Kidney (tissue), 13 donors: ENCODE measurements at regions not wholly inside any gene's neighbourhood (a gene's known extent, or its start where the extent isn't known, plus 50 kb on each side); places are given as distances from the start of the nearest gene placed in this dataset.

Experiments
- DNase-seq, 5 donors: peaks; one replicate each; pipeline ENCODE4 v3.0.0-alpha.2; 2013 to 2020
- FAIRE-seq: peaks from 2 replicates; lab custom pipeline; 2012; peaks lifted over from hg19 to GRCh38; lab: Jason Lieb, UNC
- H3K27ac ChIP-seq, 2 donors: one replicate each; pipeline ENCODE4 v1.7.0; 2013; ENCODE audit warnings: low read depth in 2 of 2, low read length in 2 of 2, inconsistent platforms in 1 of 2
- H3K27me3 ChIP-seq: one replicate; pipeline ENCODE4 v1.7.1; 2013; ENCODE audit warnings: low read length, inconsistent platforms; ENCODE audit not compliant: control insufficient read depth, insufficient read depth
- H3K36me3 ChIP-seq, 3 donors: one replicate each; pipeline versions ENCODE4 v1.7.0 to v1.7.1; 2013; ENCODE audit warnings: low read length in 3 of 3, control low read depth in 1 of 3, inconsistent platforms in 1 of 3; ENCODE audit not compliant: insufficient read depth in 3 of 3, control insufficient read depth in 2 of 3
- H3K4me1 ChIP-seq, 3 donors: one replicate each; pipeline versions ENCODE4 v1.7.0 to v1.7.1; 2013; ENCODE audit warnings: low read length in 3 of 3, inconsistent platforms in 1 of 3, low read depth in 1 of 3; ENCODE audit not compliant: control insufficient read depth in 2 of 3, insufficient read depth in 2 of 3
- H3K4me3 ChIP-seq, 3 donors: one replicate each; pipeline versions ENCODE4 v1.7.0 to v1.8.1; 2013; ENCODE audit warnings: low read length in 3 of 3, control low read depth in 1 of 3, inconsistent platforms in 1 of 3
- H3K9ac ChIP-seq, 3 donors: one replicate each; pipeline versions ENCODE4 v1.7.0 to v1.7.1; 2013; ENCODE audit warnings: low read length in 3 of 3, control low read depth in 1 of 3, inconsistent platforms in 1 of 3
- H3K9me3 ChIP-seq, 3 donors: one replicate each; pipeline versions ENCODE4 v1.7.0 to v1.7.1; 2013; ENCODE audit warnings: low read length in 3 of 3, control low read depth in 1 of 3, inconsistent platforms in 1 of 3; ENCODE audit not compliant: control insufficient read depth in 2 of 3, insufficient read depth in 1 of 3
- intact Hi-C: fragments of 100-400 bp; cut with DNase I; formaldehyde crosslinking; loops from one replicate; pipeline ENCODE4 v1.11.1; 2022
- TF ChIP-seq, protein P1 (sequence below): IDR thresholded peaks from 3 replicates; pipeline ENCODE4 v1.5.1; 2012; ENCODE audit warnings: mild to moderate bottlenecking, moderate library complexity, borderline replicate concordance; ENCODE audit not compliant: insufficient read depth; ENCODE audit errors: extremely low read depth
- donor health status: control.
- donor health status: control.
- donor health status: control.
- donor health status: control.
- donor health status: control.
- donor health status: DM: yes; HTN: yes; CAD: no.
- donor health status: Normal renal cell carcinoma (clear cell type).

GRCh38 chr12:71000255-71000654 is 79.7 kb upstream of the PTPRR start:
- TF ChIP-seq, protein P1, sequence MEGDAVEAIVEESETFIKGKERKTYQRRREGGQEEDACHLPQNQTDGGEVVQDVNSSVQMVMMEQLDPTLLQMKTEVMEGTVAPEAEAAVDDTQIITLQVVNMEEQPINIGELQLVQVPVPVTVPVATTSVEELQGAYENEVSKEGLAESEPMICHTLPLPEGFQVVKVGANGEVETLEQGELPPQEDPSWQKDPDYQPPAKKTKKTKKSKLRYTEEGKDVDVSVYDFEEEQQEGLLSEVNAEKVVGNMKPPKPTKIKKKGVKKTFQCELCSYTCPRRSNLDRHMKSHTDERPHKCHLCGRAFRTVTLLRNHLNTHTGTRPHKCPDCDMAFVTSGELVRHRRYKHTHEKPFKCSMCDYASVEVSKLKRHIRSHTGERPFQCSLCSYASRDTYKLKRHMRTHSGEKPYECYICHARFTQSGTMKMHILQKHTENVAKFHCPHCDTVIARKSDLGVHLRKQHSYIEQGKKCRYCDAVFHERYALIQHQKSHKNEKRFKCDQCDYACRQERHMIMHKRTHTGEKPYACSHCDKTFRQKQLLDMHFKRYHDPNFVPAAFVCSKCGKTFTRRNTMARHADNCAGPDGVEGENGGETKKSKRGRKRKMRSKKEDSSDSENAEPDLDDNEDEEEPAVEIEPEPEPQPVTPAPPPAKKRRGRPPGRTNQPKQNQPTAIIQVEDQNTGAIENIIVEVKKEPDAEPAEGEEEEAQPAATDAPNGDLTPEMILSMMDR = no peak
- no peaks in the 10 kb centered on the region for H3K36me3 ChIP-seq
- no peaks in the 10 kb centered on the region for H3K27me3 ChIP-seq
- no peaks in the 10 kb centered on the region for H3K9me3 ChIP-seq
- intact Hi-C loops = no loop called here
- no peak overlapping the region for H3K4me3 ChIP-seq
- H3K4me1 ChIP-seq = no peaks in the 10 kb centered on the region
- no peak overlapping the region for H3K27ac ChIP-seq
- FAIRE-seq = no peak
- DNase-seq = no peak
- H3K9ac ChIP-seq = no peak overlapping the region

DNA sequence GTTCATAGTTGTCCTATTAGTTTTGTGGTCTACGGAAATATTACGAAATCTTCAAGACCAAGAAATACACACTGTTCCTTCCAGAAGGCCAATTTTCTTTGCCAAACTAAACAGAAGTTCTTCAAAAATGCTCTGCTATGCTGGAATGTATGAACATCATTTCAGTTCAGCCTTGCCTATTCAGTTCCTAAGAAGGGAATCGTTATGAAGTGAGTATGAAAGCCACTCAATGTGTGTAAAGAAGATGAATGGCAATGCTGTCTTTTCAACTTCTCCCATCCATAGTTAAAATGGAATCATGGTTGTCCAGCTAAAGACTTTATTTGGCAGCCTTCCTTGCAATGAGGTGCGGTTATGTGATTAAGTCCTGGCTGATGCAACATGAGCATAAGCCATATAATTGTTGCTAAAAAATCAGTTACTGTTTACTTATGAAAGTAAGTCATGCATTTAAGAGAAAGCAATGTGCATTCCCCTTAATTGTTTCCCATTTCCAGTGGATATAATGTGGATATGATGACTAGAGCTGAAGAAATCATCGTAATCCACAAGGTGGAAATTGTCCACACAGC is 73.8 kb upstream of the PTPRR start:
- TF ChIP-seq, protein P1 = no peak
- no peak for FAIRE-seq
- Histone ChIP-seq H3K9ac (no peak overlapping the region), H3K27me3 (no peaks in the 10 kb centered on the region), H3K4me1 (no peaks in the 10 kb centered on the region), H3K36me3 (no peaks in the 10 kb centered on the region), H3K27ac (no peak overlapping the region), H3K9me3 (no peaks in the 10 kb centered on the region), H3K4me3 (no peak overlapping the region)
- intact Hi-C loops = no loop called here
- no peak for DNase-seq

GRCh38 chr12:70989232-70989631 is 68.7 kb upstream of the PTPRR start:
- Histone ChIP-seq H3K27me3 (no peaks in the 10 kb centered on the region), H3K27ac (no peak overlapping the region), H3K9me3 (no peaks in the 10 kb centered on the region), H3K4me3 (no peak overlapping the region), H3K36me3 (no peaks in the 10 kb centered on the region), H3K4me1 (no peaks in the 10 kb centered on the region), H3K9ac (no peak overlapping the region)
- no peak for FAIRE-seq
- intact Hi-C loops = no loop called here
- no peak for DNase-seq
- TF ChIP-seq, protein P1 = no peak

- Histone ChIP-seq H3K4me1 (no peaks in the 10 kb centered on the region), H3K4me3 (no peak overlapping the region), H3K9ac (no peak overlapping the region), H3K27ac (no peak overlapping the region), H3K36me3 (no peaks in the 10 kb centered on the region), H3K9me3 (no peaks in the 10 kb centered on the region), H3K27me3 (no peaks in the 10 kb centered on the region)
- TF ChIP-seq, protein P1 = no peak
- intact Hi-C loops = no loop called here
- no peak for DNase-seq
- no peak for FAIRE-seq
Observed at GRCh38 chr12:70985850-70986249, 65.3 kb upstream of the PTPRR start.
